Hepatic stellate cell (primary cell): ENCODE measurements at regions not wholly inside any gene's neighbourhood (a gene's known extent, or its start where the extent isn't known, plus 50 kb on each side); places are given as distances from the start of the nearest gene placed in this dataset.

Experiments used
- DNase-seq: peaks from one replicate; pipeline ENCODE4 v3.0.0; 2011; ENCODE audit warnings: low spot score

GRCh38 chr3:154060238-154061000, 60.8 kb upstream of the ARHGEF26 start:
- DNase-seq = no peak

- no peak for DNase-seq
Observed at GRCh38 chr3:154061001-154061370, 60.2 kb upstream of the ARHGEF26 start.

- no peak for DNase-seq
Observed at GRCh38 chr3:154062513-154062912, 58.7 kb upstream of the ARHGEF26 start.

GRCh38 chr3:154071146-154071545, 50.0 kb upstream of the ARHGEF26 start:
- DNase-seq = no peak
